HEK293 (cell line): ENCODE measurements at regions not wholly inside any gene's neighbourhood (a gene's known extent, or its start where the extent isn't known, plus 50 kb on each side); places are given as distances from the start of the nearest gene placed in this dataset.

ENCODE experiments used
- TF ChIP-seq, protein P1 (sequence below): fragments of 450-650 bp; formaldehyde crosslinking; IDR thresholded peaks from 2 replicates; pipeline ENCODE4 v1.5.1; 2016; ENCODE audit warnings: missing biosample characterization, missing genetic modification characterization
- TF ChIP-seq, protein P2 (sequence below): fragments of 450-650 bp; formaldehyde crosslinking; IDR thresholded peaks from 2 replicates; pipeline ENCODE4 v1.5.1; 2016; ENCODE audit warnings: missing biosample characterization, missing genetic modification characterization

DNA sequence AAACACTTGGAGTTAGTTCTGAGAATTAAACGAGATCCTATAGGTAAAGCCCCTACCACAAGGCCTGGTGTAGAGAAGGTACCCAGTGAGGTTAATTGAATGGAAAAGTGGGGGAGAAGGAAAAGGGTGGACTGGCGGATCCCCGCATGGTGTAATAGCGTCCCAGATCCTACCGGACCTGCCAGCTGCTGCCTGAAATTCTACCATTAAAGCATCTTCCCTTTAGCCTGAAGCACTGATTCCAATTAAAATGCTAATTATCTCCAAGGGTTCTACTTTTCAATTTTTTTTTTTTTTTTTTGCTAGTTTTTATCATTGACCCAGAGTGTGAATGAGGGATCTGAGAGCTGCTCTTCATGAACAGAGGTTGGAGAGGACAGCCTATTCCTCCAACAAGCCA, 237.9 kb downstream of the TLE3 start:
- TF ChIP-seq, protein P1, sequence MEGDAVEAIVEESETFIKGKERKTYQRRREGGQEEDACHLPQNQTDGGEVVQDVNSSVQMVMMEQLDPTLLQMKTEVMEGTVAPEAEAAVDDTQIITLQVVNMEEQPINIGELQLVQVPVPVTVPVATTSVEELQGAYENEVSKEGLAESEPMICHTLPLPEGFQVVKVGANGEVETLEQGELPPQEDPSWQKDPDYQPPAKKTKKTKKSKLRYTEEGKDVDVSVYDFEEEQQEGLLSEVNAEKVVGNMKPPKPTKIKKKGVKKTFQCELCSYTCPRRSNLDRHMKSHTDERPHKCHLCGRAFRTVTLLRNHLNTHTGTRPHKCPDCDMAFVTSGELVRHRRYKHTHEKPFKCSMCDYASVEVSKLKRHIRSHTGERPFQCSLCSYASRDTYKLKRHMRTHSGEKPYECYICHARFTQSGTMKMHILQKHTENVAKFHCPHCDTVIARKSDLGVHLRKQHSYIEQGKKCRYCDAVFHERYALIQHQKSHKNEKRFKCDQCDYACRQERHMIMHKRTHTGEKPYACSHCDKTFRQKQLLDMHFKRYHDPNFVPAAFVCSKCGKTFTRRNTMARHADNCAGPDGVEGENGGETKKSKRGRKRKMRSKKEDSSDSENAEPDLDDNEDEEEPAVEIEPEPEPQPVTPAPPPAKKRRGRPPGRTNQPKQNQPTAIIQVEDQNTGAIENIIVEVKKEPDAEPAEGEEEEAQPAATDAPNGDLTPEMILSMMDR: no peak
- TF ChIP-seq, protein P2, sequence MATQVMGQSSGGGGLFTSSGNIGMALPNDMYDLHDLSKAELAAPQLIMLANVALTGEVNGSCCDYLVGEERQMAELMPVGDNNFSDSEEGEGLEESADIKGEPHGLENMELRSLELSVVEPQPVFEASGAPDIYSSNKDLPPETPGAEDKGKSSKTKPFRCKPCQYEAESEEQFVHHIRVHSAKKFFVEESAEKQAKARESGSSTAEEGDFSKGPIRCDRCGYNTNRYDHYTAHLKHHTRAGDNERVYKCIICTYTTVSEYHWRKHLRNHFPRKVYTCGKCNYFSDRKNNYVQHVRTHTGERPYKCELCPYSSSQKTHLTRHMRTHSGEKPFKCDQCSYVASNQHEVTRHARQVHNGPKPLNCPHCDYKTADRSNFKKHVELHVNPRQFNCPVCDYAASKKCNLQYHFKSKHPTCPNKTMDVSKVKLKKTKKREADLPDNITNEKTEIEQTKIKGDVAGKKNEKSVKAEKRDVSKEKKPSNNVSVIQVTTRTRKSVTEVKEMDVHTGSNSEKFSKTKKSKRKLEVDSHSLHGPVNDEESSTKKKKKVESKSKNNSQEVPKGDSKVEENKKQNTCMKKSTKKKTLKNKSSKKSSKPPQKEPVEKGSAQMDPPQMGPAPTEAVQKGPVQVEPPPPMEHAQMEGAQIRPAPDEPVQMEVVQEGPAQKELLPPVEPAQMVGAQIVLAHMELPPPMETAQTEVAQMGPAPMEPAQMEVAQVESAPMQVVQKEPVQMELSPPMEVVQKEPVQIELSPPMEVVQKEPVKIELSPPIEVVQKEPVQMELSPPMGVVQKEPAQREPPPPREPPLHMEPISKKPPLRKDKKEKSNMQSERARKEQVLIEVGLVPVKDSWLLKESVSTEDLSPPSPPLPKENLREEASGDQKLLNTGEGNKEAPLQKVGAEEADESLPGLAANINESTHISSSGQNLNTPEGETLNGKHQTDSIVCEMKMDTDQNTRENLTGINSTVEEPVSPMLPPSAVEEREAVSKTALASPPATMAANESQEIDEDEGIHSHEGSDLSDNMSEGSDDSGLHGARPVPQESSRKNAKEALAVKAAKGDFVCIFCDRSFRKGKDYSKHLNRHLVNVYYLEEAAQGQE: no peak
